ENCODE measurements at regions not wholly inside any gene's neighbourhood (a gene's known extent, or its start where the extent isn't known, plus 50 kb on each side); places are given as distances from the start of the nearest gene placed in this dataset.
"Not testable (repeated sequence)": the region's sequence is repeated elsewhere in the genome, so short reads cannot be mapped to it uniquely, and the experiment has no call there.

GRCh38 chr21:27526451-27526850 lies 559.6 kb upstream of the ADAMTS5 start:
- DNase-seq: no peak

- no peak for DNase-seq
Observed at GRCh38 chr21:27525780-27526179, 558.9 kb upstream of the ADAMTS5 start.

GRCh38 chr21:27519361-27519760 lies 552.5 kb upstream of the ADAMTS5 start:
- no peak for DNase-seq

GRCh38 chr21:27517177-27517576 lies 550.3 kb upstream of the ADAMTS5 start:
- DNase-seq: not testable (repeated sequence)

GRCh38 chr21:27515676-27516075 lies 548.8 kb upstream of the ADAMTS5 start:
- no peak for DNase-seq

GRCh38 chr21:27513825-27514224 lies 546.9 kb upstream of the ADAMTS5 start:
- DNase-seq: no peak

GRCh38 chr21:27513016-27513415 lies 546.1 kb upstream of the ADAMTS5 start:
- no peak for DNase-seq

- DNase-seq: no peak
Observed at GRCh38 chr21:27511233-27511632, 544.3 kb upstream of the ADAMTS5 start.

- no peak for DNase-seq
Observed at GRCh38 chr21:27507695-27508094, 540.8 kb upstream of the ADAMTS5 start.

- DNase-seq: no peak
Observed at GRCh38 chr21:27505516-27505915, 538.6 kb upstream of the ADAMTS5 start.

- no peak for DNase-seq
Observed at GRCh38 chr21:27502801-27503200, 535.9 kb upstream of the ADAMTS5 start.

- DNase-seq: no peak
Observed at GRCh38 chr21:27498025-27498424, 531.1 kb upstream of the ADAMTS5 start.

GRCh38 chr21:27495836-27496235 lies 528.9 kb upstream of the ADAMTS5 start:
- DNase-seq: no peak

- DNase-seq: no peak
Observed at GRCh38 chr21:27493542-27493941, 526.7 kb upstream of the ADAMTS5 start.

GRCh38 chr21:27487676-27488075 lies 520.8 kb upstream of the ADAMTS5 start:
- no peak for DNase-seq

GRCh38 chr21:27480841-27481261 lies 514.0 kb upstream of the ADAMTS5 start:
- no peak for DNase-seq

GRCh38 chr21:27477296-27477695 lies 510.4 kb upstream of the ADAMTS5 start:
- no peak for DNase-seq

- no peak for DNase-seq
Observed at GRCh38 chr21:27476696-27477095, 509.8 kb upstream of the ADAMTS5 start.

GRCh38 chr21:27475363-27475955 lies 508.6 kb upstream of the ADAMTS5 start:
- DNase-seq: no peak

- no peak for DNase-seq
Observed at GRCh38 chr21:27467366-27467765, 500.5 kb upstream of the ADAMTS5 start.

- no peak for DNase-seq
Observed at GRCh38 chr21:27466140-27466539, 499.3 kb upstream of the ADAMTS5 start.

- DNase-seq: no peak
Observed at GRCh38 chr21:27464648-27465047, 497.8 kb upstream of the ADAMTS5 start.

GRCh38 chr21:27462726-27463125 lies 495.8 kb upstream of the ADAMTS5 start:
- no peak for DNase-seq

- DNase-seq: no peak
Observed at GRCh38 chr21:27454234-27454633, 487.3 kb upstream of the ADAMTS5 start.

- DNase-seq: no peak
Observed at GRCh38 chr21:27451116-27451515, 484.2 kb upstream of the ADAMTS5 start.

GRCh38 chr21:27450216-27450615 lies 483.3 kb upstream of the ADAMTS5 start:
- DNase-seq: no peak

Measured in KG1 (cell line).